ENCODE measurements at regions not wholly inside any gene's neighbourhood (a gene's known extent, or its start where the extent isn't known, plus 50 kb on each side); places are given as distances from the start of the nearest gene placed in this dataset.

DNA sequence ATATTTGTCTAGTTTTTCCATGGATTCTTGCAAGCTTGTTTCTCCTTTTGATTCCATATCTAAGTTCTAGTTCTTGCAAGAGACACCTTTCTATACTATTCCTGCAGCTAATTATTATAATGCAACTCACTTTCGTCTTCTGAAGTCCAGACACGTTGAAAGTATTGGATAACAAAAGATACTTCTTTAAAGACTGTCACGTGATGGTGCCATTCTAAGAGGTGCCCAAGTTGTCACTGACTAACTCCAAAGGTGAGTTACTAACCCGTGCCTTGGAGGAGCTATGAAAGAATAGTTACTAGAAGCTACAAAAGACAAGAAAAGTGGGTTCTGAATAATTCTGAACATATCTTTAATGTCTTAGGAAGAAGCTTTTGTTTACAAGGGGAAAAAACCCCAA is 322.6 kb downstream of the HDGFL1 start:
- Histone ChIP-seq H3K27me3 (ENCODE audit: insufficient read depth, low read length) (no peaks in the 10 kb centered on the region), H2BK20ac (ENCODE audit: low read depth, low read length, poor library complexity, severe bottlenecking) (no peak overlapping the region), H3K4me1 (ENCODE audit: insufficient read depth, low read length) (peaks cover 3% of the 10 kb centered on the region), H3K23ac (ENCODE audit: insufficient read length, low read depth, low read length) (no peak overlapping the region), H3K18ac (ENCODE audit: insufficient read length, low read depth, low read length) (no peak overlapping the region), H2BK120ac (ENCODE audit: low read depth, low read length, poor library complexity, severe bottlenecking) (no peak overlapping the region), H3K4me2 (ENCODE audit: insufficient read depth, insufficient read length, low read length) (no peak overlapping the region), H3K14ac (ENCODE audit: insufficient read depth, low read length) (no peak overlapping the region), H2AK5ac (ENCODE audit: insufficient read length, low read length) (no peak overlapping the region), H2BK15ac (ENCODE audit: low read depth, low read length) (no peak overlapping the region), H3K23me2 (ENCODE audit: insufficient read length, low read depth, low read length, poor library complexity, severe bottlenecking) (no peaks in the 10 kb centered on the region), H2BK12ac (ENCODE audit: insufficient read length, low read depth, low read length) (no peak overlapping the region), H3K56ac (ENCODE audit: insufficient read length, low read depth, low read length) (no peak overlapping the region), H3T11ph (ENCODE audit: low read length) (no peak overlapping the region), H2BK5ac (ENCODE audit: insufficient read length, low read length) (no peak overlapping the region), H4K8ac (replicated peaks; ENCODE audit: insufficient read length, low read depth, low read length) (no peak overlapping the region), H4K5ac (ENCODE audit: insufficient read length, low read depth, low read length) (no peak overlapping the region), H2AFZ (ENCODE audit: low read length) (no peak overlapping the region), H3K9ac (ENCODE audit: extremely low read depth, insufficient read length, low read length) (no peak overlapping the region), H4K20me1 (ENCODE audit: control insufficient read depth, insufficient read depth, insufficient read length) (no peaks in the 10 kb centered on the region), H3K9me3 (ENCODE audit: control insufficient read depth, low read depth, low read length) (no peaks in the 10 kb centered on the region), H3K27ac (ENCODE audit: insufficient read length, low read depth, low read length) (no peak overlapping the region), H3K79me2 (ENCODE audit: insufficient read depth, low read length) (no peaks in the 10 kb centered on the region), H3K79me1 (ENCODE audit: insufficient read depth, low read depth, low read length, poor library complexity, severe bottlenecking) (no peaks in the 10 kb centered on the region), H4K91ac (ENCODE audit: insufficient read length, low read depth, low read length) (no peak overlapping the region), H3K4ac (ENCODE audit: low read depth, low read length) (no peak overlapping the region)
- no peak for DNase-seq
- no peak for TF ChIP-seq CTCF (conservative IDR thresholded peaks at IDR 0.05)
- no peaks in the 10 kb centered on the region for H3K36me3 Mint-ChIP-seq (ENCODE audit: insufficient read depth in 1 of 3, low read depth in 3 of 3)
- no CpG with 5 or more reads among the region's 4 CpGs for WGBS (ENCODE audit: extremely low coverage, insufficient read length, low lambda C conversion rate)
- H3K9me3 Mint-ChIP-seq: no peaks in the 10 kb centered on the region; a peak in 1 of 5 replicates
- H3K27me3 Mint-ChIP-seq (ENCODE audit: low read depth): no peaks in the 10 kb centered on the region
- H3K27ac Mint-ChIP-seq: no peak overlapping the region
- no peak overlapping the region for H3K4me3 Mint-ChIP-seq
- peaks cover 13 to 18% of the 10 kb centered on the region in 2 experiments for H3K4me1 Mint-ChIP-seq
